HEK293 (cell line): ENCODE measurements at regions not wholly inside any gene's neighbourhood (a gene's known extent, or its start where the extent isn't known, plus 50 kb on each side); places are given as distances from the start of the nearest gene placed in this dataset.

Experiments
- CTCF ChIA-PET: fragments of 350-600 bp; formaldehyde crosslinking; extraction: SDS; loops from one replicate; lab custom pipeline; 2021; ENCODE audit warnings: antibody characterized with exemption; lab: Yijun Ruan, JAX
- POLR2A ChIA-PET: fragments of 300-600 bp; formaldehyde crosslinking; extraction: SDS; loops from one replicate; lab custom pipeline; 2020; ENCODE audit warnings: antibody characterized with exemption, inconsistent platforms; lab: Yijun Ruan, JAX
- H3K27ac ChIP-seq: fragments of 200-500 bp; sonication (Bioruptor generic); 2 replicates; pipeline ENCODE4 v1.5.1; 2014; ENCODE audit warnings: low read depth, low read length, control low read depth, inconsistent platforms; ENCODE audit errors: extremely low read depth
- H3K36me3 ChIP-seq, 2 experiments: fragments of 200-500 bp in 1 of 2; sonication (Bioruptor generic) in 1 of 2; 1 replicate in 1 of 2; 2 replicates in 1 of 2; pipeline ENCODE4 v1.5.1; 2014 to 2017; ENCODE audit warnings: inconsistent platforms in 2 of 2, low read length in 2 of 2; ENCODE audit not compliant: control insufficient read depth in 2 of 2, insufficient read depth in 1 of 2
- H3K4me1 ChIP-seq: fragments of 200-500 bp; sonication (Bioruptor generic); 2 replicates; pipeline ENCODE4 v1.5.1; 2014; ENCODE audit warnings: mild to moderate bottlenecking, low read length, inconsistent platforms; ENCODE audit not compliant: control insufficient read depth, insufficient read depth
- H3K4me3 ChIP-seq: 2 replicates; pipeline ENCODE4 v1.5.1; 2011; ENCODE audit warnings: low read depth, mild to moderate bottlenecking, control low read depth, low read length, moderate library complexity
- H3K9me3 ChIP-seq: fragments of 200-500 bp; sonication (Bioruptor generic); 2 replicates; pipeline ENCODE4 v1.5.1; 2014; ENCODE audit warnings: low read depth, low read length, inconsistent platforms; ENCODE audit not compliant: control insufficient read depth, insufficient read depth
- GLIS1 ChIP-seq: fragments of 450-650 bp; formaldehyde crosslinking; IDR thresholded peaks from 2 replicates; pipeline ENCODE4 v1.5.1; 2016; ENCODE audit warnings: missing biosample characterization, missing genetic modification characterization
- MEIS1 ChIP-seq: sonication (generic); formaldehyde crosslinking; IDR thresholded peaks from 2 replicates; pipeline ENCODE4 v1.8.1; 2022; ENCODE audit warnings: missing genetic modification reagents, mild to moderate bottlenecking, borderline replicate concordance
- PATZ1 ChIP-seq: fragments of 450-650 bp; formaldehyde crosslinking; IDR thresholded peaks from 2 replicates; pipeline ENCODE4 v1.5.1; 2016; ENCODE audit warnings: missing biosample characterization, missing genetic modification characterization
- PRDM1 ChIP-seq: fragments of 450-650 bp; formaldehyde crosslinking; IDR thresholded peaks from 2 replicates; pipeline ENCODE4; 2016; ENCODE audit warnings: missing biosample characterization, missing genetic modification characterization
- PRDM10 ChIP-seq: fragments of 450-650 bp; formaldehyde crosslinking; IDR thresholded peaks from 2 replicates; pipeline ENCODE4 v1.5.1; 2016; ENCODE audit warnings: missing biosample characterization, missing genetic modification characterization
- PRDM6 ChIP-seq: fragments of 450-650 bp; formaldehyde crosslinking; IDR thresholded peaks from 2 replicates; pipeline ENCODE4 v1.5.1; 2017; ENCODE audit warnings: missing biosample characterization, missing genetic modification characterization
- SALL2 ChIP-seq: fragments of 450-650 bp; formaldehyde crosslinking; IDR thresholded peaks from 2 replicates; pipeline ENCODE4 v1.5.0; 2017; ENCODE audit warnings: missing biosample characterization, mild to moderate bottlenecking, missing genetic modification characterization, borderline replicate concordance
- YY1 ChIP-seq: fragments of 450-650 bp; formaldehyde crosslinking; IDR thresholded peaks from 2 replicates; pipeline ENCODE4 v1.5.1; 2018; ENCODE audit warnings: missing biosample characterization, missing genetic modification characterization
- ZBTB10 ChIP-seq: fragments of 450-650 bp; formaldehyde crosslinking; IDR thresholded peaks from 2 replicates; pipeline ENCODE4 v1.5.1; 2016; ENCODE audit warnings: missing biosample characterization, missing genetic modification characterization
- ZNF10 ChIP-seq: fragments of 450-650 bp; formaldehyde crosslinking; IDR thresholded peaks from 2 replicates; pipeline ENCODE4 v1.5.1; 2017; ENCODE audit warnings: missing biosample characterization, missing genetic modification characterization
- ZNF157 ChIP-seq: fragments of 450-650 bp; formaldehyde crosslinking; IDR thresholded peaks from 2 replicates; pipeline ENCODE4 v1.5.1; 2016; ENCODE audit warnings: missing biosample characterization, missing genetic modification characterization
- ZNF214 ChIP-seq: fragments of 450-650 bp; formaldehyde crosslinking; IDR thresholded peaks from 2 replicates; pipeline ENCODE4 v1.5.1; 2017; ENCODE audit warnings: missing biosample characterization, mild to moderate bottlenecking, missing genetic modification characterization, borderline replicate concordance
- ZNF398 ChIP-seq: fragments of 450-650 bp; formaldehyde crosslinking; IDR thresholded peaks from 2 replicates; pipeline ENCODE4 v1.5.1; 2017; ENCODE audit warnings: missing biosample characterization, missing genetic modification characterization
- ZNF555 ChIP-seq: fragments of 450-650 bp; formaldehyde crosslinking; conservative IDR thresholded peaks from 2 replicates; pipeline ENCODE4 v1.5.1; 2017; ENCODE audit warnings: missing biosample characterization, mild to moderate bottlenecking, missing genetic modification characterization, inconsistent platforms
- ZNF629 ChIP-seq: fragments of 450-650 bp; formaldehyde crosslinking; IDR thresholded peaks from 2 replicates; pipeline ENCODE4 v1.5.1; 2017; ENCODE audit warnings: missing biosample characterization, missing genetic modification characterization
- ZNF654 ChIP-seq: fragments of 450-650 bp; formaldehyde crosslinking; IDR thresholded peaks from 2 replicates; pipeline ENCODE4 v1.5.1; 2016; ENCODE audit warnings: low read depth, missing biosample characterization, missing genetic modification characterization
- ZNF701 ChIP-seq: fragments of 450-650 bp; formaldehyde crosslinking; IDR thresholded peaks from 2 replicates; pipeline ENCODE4 v1.5.1; 2016; ENCODE audit warnings: missing biosample characterization, missing genetic modification characterization
- ZNF704 ChIP-seq: fragments of 450-650 bp; formaldehyde crosslinking; IDR thresholded peaks from 2 replicates; pipeline ENCODE4 v1.5.1; 2016; ENCODE audit warnings: missing biosample characterization, missing genetic modification characterization
- ZXDB ChIP-seq: fragments of 450-650 bp; formaldehyde crosslinking; IDR thresholded peaks from 2 replicates; pipeline ENCODE4 v1.5.1; 2016; ENCODE audit warnings: missing biosample characterization, missing genetic modification characterization

GRCh38 chr18:77705301-77705700, 455.7 kb downstream of the GALR1 start:
- H3K27ac ChIP-seq = no peak overlapping the region
- no peaks in the 10 kb centered on the region for H3K36me3 ChIP-seq
- H3K9me3 ChIP-seq = no peaks in the 10 kb centered on the region
- ChIA-PET CTCF (interaction anchor here (0.6 to 1.4 kb wide), 2 partner anchors 890 to 902 kb away, joined by 3 to 5 read pairs; no protein-coding TSS in a partner anchor), POLR2A (no interaction called here)
- TF ChIP-seq ZNF398 = no peak
- no peak for TF ChIP-seq ZNF555 (tag by site-specific recombination)
- no peak for TF ChIP-seq ZNF10 (tag by site-specific recombination)
- no peak for TF ChIP-seq YY1 (tag by site-specific recombination)
- no peak for TF ChIP-seq ZNF629 (tag by site-specific recombination)
- TF ChIP-seq PRDM10 (tag by site-specific recombination) = no peak
- no peak for TF ChIP-seq PATZ1
- TF ChIP-seq ZXDB = no peak
- no peak overlapping the region for H3K4me3 ChIP-seq
- no peaks in the 10 kb centered on the region for H3K4me1 ChIP-seq

GRCh38 chr18:77708826-77709506, 459.3 kb downstream of the GALR1 start:
- no peak overlapping the region for H3K27ac ChIP-seq
- CTCF ChIA-PET = interaction anchor here (0.6 to 1.1 kb wide), 4 partner anchors 10 to 1434 kb away, joined by 3 to 5 read pairs (median 3); no protein-coding TSS in a partner anchor
- H3K4me1 ChIP-seq = no peaks in the 10 kb centered on the region
- no peaks in the 10 kb centered on the region for H3K36me3 ChIP-seq
- no peak overlapping the region for H3K4me3 ChIP-seq
- POLR2A ChIA-PET = no interaction called here
- H3K9me3 ChIP-seq = no peaks in the 10 kb centered on the region
- TF ChIP-seq MEIS1 (CRISPR knock-in tag) = no peak
- TF ChIP-seq PRDM6 (tag by site-specific recombination) = no peak
- no peak for TF ChIP-seq SALL2
- no peak for TF ChIP-seq ZNF704 (tag by site-specific recombination)
- no peak for TF ChIP-seq ZNF701 (tag by site-specific recombination)
- no peak for TF ChIP-seq ZNF214 (tag by site-specific recombination)
- TF ChIP-seq ZNF654 (tag by site-specific recombination) = no peak
- TF ChIP-seq ZNF157 (tag by site-specific recombination) = no peak
- TF ChIP-seq PRDM1 = no peak
- TF ChIP-seq GLIS1 (tag by site-specific recombination) = no peak
- no peak for TF ChIP-seq ZBTB10 (tag by site-specific recombination)
